ENCODE measurements at regions not wholly inside any gene's neighbourhood (a gene's known extent, or its start where the extent isn't known, plus 50 kb on each side); places are given as distances from the start of the nearest gene placed in this dataset.
"Not testable (repeated sequence)": the region's sequence is repeated elsewhere in the genome, so short reads cannot be mapped to it uniquely, and the experiment has no call there.

GRCh38 chr7:42722716-42723115 lies 189.2 kb downstream of the C7orf25 start:
- no peak for DNase-seq (ENCODE audit: low read depth in 3 of 3, low spot score in 1 of 3)

GRCh38 chr7:42722198-42722597 lies 189.7 kb downstream of the C7orf25 start:
- DNase-seq (ENCODE audit: low read depth in 3 of 3, low spot score in 1 of 3): no peak

- DNase-seq (ENCODE audit: low read depth in 3 of 3, low spot score in 1 of 3): no peak
These were observed 190.7 kb downstream of the C7orf25 start for GRCh38 chr7:42720991-42721796.

- DNase-seq (ENCODE audit: low read depth in 3 of 3, low spot score in 1 of 3): no peak
These were observed 191.9 kb downstream of the C7orf25 start for GRCh38 chr7:42720012-42720411.

GRCh38 chr7:42718466-42718865 lies 193.4 kb downstream of the C7orf25 start:
- DNase-seq (ENCODE audit: low read depth in 3 of 3, low spot score in 1 of 3): not testable (repeated sequence)

- no peak for DNase-seq (ENCODE audit: low read depth in 3 of 3, low spot score in 1 of 3)
These were observed 197.5 kb downstream of the C7orf25 start for GRCh38 chr7:42714356-42714755.

GRCh38 chr7:42709284-42709683 lies 202.6 kb downstream of the C7orf25 start:
- DNase-seq (ENCODE audit: low read depth in 3 of 3, low spot score in 1 of 3): no peak

- no peak for DNase-seq (ENCODE audit: low read depth in 3 of 3, low spot score in 1 of 3)
These were observed 207.2 kb downstream of the C7orf25 start for GRCh38 chr7:42704710-42705109.

- no peak for DNase-seq (ENCODE audit: low read depth in 3 of 3, low spot score in 1 of 3)
These were observed 209.2 kb downstream of the C7orf25 start for GRCh38 chr7:42702647-42703046.

GRCh38 chr7:42700406-42701327 lies 211.2 kb downstream of the C7orf25 start:
- DNase-seq (ENCODE audit: low read depth in 3 of 3, low spot score in 1 of 3): no peak

GRCh38 chr7:42699380-42700178 lies 212.3 kb downstream of the C7orf25 start:
- DNase-seq (ENCODE audit: low read depth in 3 of 3, low spot score in 1 of 3): no peak

GRCh38 chr7:42698600-42699374 lies 213.1 kb downstream of the C7orf25 start:
- DNase-seq (ENCODE audit: low read depth in 3 of 3, low spot score in 1 of 3): no peak

GRCh38 chr7:42694894-42695507 lies 216.9 kb downstream of the C7orf25 start:
- DNase-seq (ENCODE audit: low read depth in 3 of 3, low spot score in 1 of 3): no peak

- DNase-seq (ENCODE audit: low read depth in 3 of 3, low spot score in 1 of 3): no peak
These were observed 218.1 kb downstream of the C7orf25 start for GRCh38 chr7:42693722-42694121.

GRCh38 chr7:42692621-42693020 lies 219.2 kb downstream of the C7orf25 start:
- DNase-seq (ENCODE audit: low read depth in 3 of 3, low spot score in 1 of 3): no peak

- DNase-seq (ENCODE audit: low read depth in 3 of 3, low spot score in 1 of 3): no peak
These were observed 220.9 kb downstream of the C7orf25 start for GRCh38 chr7:42690794-42691639.

- no peak for DNase-seq (ENCODE audit: low read depth in 3 of 3, low spot score in 1 of 3)
These were observed 222.2 kb downstream of the C7orf25 start for GRCh38 chr7:42689626-42690025.

- no peak for DNase-seq (ENCODE audit: low read depth in 3 of 3, low spot score in 1 of 3)
These were observed 223.9 kb downstream of the C7orf25 start for GRCh38 chr7:42688056-42688371.

Measured in stimulated activated CD4-positive, alpha-beta T cell treated with anti-CD3 and anti-CD28 coated beads, TNF-alpha, amount 100 ng/mL, for 1 hour (primary cell).